ENCODE measurements at regions not wholly inside any gene's neighbourhood (a gene's known extent, or its start where the extent isn't known, plus 50 kb on each side); places are given as distances from the start of the nearest gene placed in this dataset.

DNA sequence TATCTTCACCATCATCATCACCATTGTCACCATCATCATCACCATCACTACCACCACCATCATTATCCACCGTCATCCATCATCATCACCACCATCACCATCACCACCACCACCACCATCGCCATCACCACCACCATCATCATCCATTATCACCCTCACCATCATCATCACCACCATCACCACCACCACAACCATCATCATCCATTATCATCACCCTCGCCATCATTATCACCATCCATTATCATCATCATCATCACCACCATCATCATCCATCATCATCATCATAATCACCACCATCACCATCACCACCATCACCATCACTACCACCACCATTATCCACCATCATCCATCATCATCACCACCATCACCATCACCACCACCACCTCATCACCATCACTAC lies 95.6 kb downstream of the C16orf95 start:
- no peak overlapping the region for H3K4me3 Mint-ChIP-seq
- ATAC-seq (replicated peaks; ENCODE audit: extremely low read depth, poor library complexity, severe bottlenecking): no peak

DNA sequence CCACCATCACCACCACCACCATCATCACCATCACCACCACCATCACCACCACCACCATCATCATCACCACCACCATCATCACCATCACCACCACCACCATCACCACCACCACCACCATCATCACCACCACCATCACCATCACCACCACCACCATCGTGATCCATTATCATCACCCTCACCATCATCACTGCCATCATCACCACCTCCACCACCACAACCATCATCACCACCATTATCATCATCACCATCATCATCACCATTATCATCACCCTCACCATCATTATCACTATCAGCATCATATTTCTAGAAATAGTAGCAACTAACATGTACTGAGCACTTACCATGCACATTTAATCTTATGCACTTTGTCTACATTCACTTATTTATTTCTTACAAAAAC lies 94.9 kb downstream of the C16orf95 start:
- no peaks in the 10 kb centered on the region for H3K9me3 Mint-ChIP-seq
- no peaks in the 10 kb centered on the region for H3K27me3 Mint-ChIP-seq
- DNase-seq (ENCODE audit: low spot score in 2 of 2) (no peak), ATAC-seq (replicated peaks; ENCODE audit: extremely low read depth, poor library complexity, severe bottlenecking) (no peak)
- H3K36me3 Mint-ChIP-seq (ENCODE audit: insufficient read depth): no peaks in the 10 kb centered on the region
- no peaks in the 10 kb centered on the region for H3K4me1 Mint-ChIP-seq
- H3K4me3 Mint-ChIP-seq: no peak overlapping the region
- no peak overlapping the region for H3K27ac Mint-ChIP-seq (ENCODE audit: low read depth)

More for the DNA sequence above, 95.6 kb downstream of the C16orf95 start:
- Mint-ChIP-seq H3K27ac (ENCODE audit: low read depth) (no peak overlapping the region), H3K36me3 (ENCODE audit: insufficient read depth) (no peaks in the 10 kb centered on the region), H3K9me3 (no peaks in the 10 kb centered on the region), H3K27me3 (no peaks in the 10 kb centered on the region), H3K4me1 (no peaks in the 10 kb centered on the region)
- no peak for DNase-seq (ENCODE audit: low spot score in 2 of 2)

DNA sequence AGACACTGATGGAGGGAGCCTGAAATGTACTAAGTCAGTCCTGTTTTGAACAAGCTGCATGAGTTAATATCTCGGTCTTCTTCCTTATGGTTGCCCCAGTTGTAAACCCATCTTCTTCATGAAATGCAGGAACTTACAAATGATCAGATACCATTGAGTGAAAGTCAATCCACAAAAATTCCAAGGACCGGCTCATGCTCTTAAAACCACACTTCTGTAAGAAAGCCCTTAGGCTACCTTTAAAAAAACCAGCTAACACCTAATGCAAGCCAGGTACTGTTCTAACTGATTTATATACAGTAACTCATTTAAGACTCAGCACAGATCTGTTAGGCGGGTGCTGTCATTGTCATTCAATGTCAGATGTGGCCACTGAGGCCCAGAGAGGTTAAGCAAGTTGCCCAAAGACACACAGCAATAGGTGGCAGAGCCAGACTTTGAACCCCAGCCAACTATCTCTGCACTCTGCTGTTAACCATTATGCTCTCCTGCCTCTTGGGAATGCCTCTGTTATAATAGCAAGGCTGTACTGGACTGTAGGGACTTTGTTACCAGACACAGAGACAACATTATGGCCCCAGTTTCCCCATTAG lies 93.4 kb downstream of the C16orf95 start:
- Mint-ChIP-seq H3K4me3 (no peak overlapping the region), H3K36me3 (ENCODE audit: insufficient read depth) (no peaks in the 10 kb centered on the region), H3K4me1 (no peaks in the 10 kb centered on the region), H3K27me3 (no peaks in the 10 kb centered on the region), H3K27ac (ENCODE audit: low read depth) (no peak overlapping the region), H3K9me3 (no peaks in the 10 kb centered on the region)
- DNase-seq (ENCODE audit: low spot score in 2 of 2) (no peak), ATAC-seq (replicated peaks; ENCODE audit: extremely low read depth, poor library complexity, severe bottlenecking) (no peak)

DNA sequence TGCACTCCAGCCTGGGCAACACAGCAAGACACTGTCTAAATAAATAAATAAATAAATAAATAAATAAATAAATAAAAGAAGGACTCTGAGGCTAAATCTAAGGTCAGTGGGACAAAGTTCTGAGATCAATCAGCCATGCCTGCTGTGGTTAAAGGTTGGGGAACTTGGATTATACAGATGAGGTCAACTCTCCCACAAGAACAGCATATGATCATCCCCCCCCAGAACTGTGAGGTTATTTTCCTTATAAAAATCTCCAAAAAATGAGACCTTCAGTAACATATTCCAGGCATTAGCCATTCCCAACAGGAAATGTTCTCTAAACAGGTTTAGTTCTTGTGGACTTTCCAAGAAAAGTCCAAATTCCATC lies 90.3 kb downstream of the C16orf95 start:
- H3K9me3 Mint-ChIP-seq: no peaks in the 10 kb centered on the region
- peaks cover 16% of the 10 kb centered on the region for H3K27me3 Mint-ChIP-seq
- no peaks in the 10 kb centered on the region for H3K36me3 Mint-ChIP-seq (ENCODE audit: insufficient read depth)
- no peak overlapping the region for H3K4me3 Mint-ChIP-seq
- H3K4me1 Mint-ChIP-seq: no peaks in the 10 kb centered on the region
- no peak overlapping the region for H3K27ac Mint-ChIP-seq (ENCODE audit: low read depth)
- no peak for ATAC-seq (replicated peaks; ENCODE audit: extremely low read depth, poor library complexity, severe bottlenecking)
- no peak for DNase-seq (ENCODE audit: low spot score in 2 of 2)

DNA sequence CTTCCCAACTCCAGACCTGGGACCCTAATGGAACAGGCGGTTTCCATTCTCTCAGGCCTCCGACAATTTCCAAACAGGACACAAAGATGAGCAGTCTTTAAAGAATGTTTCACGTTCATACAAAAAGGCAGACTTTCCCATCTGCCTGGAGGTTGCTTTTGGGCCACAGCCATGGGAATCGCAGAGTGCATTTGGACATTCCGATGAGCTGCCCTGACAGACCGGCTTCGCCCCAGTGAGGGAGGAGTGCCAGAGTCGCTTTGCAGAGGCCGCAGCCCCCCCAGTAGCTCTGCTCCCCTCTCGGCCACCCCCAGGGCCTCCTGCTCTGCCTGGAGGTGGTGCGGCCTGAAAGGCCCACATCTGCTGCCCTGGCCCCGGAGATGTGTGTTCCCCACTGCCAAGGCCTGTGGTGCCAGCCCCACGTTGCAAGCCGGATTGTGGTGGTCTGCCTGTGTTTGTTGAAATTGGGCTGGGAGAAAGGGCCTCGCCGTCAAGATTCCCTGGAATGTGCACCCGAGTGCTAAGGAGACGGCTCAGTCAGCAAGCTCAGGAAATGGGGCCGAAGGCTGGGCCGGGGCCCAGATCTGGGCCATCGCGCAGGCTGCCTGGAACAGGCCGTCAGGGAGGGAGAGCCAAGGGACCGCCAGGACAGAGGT lies 89.8 kb downstream of the C16orf95 start:
- no peaks in the 10 kb centered on the region for H3K4me1 Mint-ChIP-seq
- H3K27ac Mint-ChIP-seq (ENCODE audit: low read depth): no peak overlapping the region
- H3K4me3 Mint-ChIP-seq: no peak overlapping the region
- DNase-seq (ENCODE audit: low spot score in 2 of 2): no peak
- ATAC-seq (replicated peaks; ENCODE audit: extremely low read depth, poor library complexity, severe bottlenecking): no peak
- peaks cover 16% of the 10 kb centered on the region for H3K27me3 Mint-ChIP-seq
- no peaks in the 10 kb centered on the region for H3K36me3 Mint-ChIP-seq (ENCODE audit: insufficient read depth)
- no peaks in the 10 kb centered on the region for H3K9me3 Mint-ChIP-seq

DNA sequence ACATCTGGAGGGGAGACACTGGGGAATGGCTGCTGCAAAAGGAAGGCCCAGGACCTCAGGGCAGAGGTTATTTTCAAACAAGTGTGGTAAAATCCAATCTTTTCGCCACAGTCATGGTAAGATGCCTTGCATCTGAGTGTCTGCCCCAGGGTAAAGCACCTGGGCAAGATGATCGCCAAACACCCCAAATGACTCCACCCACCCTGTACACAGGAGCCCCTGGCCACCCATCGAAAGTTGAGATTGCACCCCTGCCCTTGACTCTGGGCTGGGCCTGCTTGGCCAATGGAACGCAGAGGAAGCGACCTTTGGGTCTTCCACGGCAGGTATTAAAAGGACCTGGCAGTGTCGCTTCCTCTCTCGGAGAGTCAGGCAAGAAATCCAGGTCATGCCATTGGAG lies 88.8 kb downstream of the C16orf95 start:
- Mint-ChIP-seq H3K4me3 (no peak overlapping the region), H3K4me1 (no peaks in the 10 kb centered on the region), H3K9me3 (no peaks in the 10 kb centered on the region), H3K27ac (ENCODE audit: low read depth) (no peak overlapping the region), H3K36me3 (ENCODE audit: insufficient read depth) (no peaks in the 10 kb centered on the region), H3K27me3 (peaks cover 16% of the 10 kb centered on the region)
- no peak for DNase-seq (ENCODE audit: low spot score in 2 of 2)
- ATAC-seq (replicated peaks; ENCODE audit: extremely low read depth, poor library complexity, severe bottlenecking): no peak

DNA sequence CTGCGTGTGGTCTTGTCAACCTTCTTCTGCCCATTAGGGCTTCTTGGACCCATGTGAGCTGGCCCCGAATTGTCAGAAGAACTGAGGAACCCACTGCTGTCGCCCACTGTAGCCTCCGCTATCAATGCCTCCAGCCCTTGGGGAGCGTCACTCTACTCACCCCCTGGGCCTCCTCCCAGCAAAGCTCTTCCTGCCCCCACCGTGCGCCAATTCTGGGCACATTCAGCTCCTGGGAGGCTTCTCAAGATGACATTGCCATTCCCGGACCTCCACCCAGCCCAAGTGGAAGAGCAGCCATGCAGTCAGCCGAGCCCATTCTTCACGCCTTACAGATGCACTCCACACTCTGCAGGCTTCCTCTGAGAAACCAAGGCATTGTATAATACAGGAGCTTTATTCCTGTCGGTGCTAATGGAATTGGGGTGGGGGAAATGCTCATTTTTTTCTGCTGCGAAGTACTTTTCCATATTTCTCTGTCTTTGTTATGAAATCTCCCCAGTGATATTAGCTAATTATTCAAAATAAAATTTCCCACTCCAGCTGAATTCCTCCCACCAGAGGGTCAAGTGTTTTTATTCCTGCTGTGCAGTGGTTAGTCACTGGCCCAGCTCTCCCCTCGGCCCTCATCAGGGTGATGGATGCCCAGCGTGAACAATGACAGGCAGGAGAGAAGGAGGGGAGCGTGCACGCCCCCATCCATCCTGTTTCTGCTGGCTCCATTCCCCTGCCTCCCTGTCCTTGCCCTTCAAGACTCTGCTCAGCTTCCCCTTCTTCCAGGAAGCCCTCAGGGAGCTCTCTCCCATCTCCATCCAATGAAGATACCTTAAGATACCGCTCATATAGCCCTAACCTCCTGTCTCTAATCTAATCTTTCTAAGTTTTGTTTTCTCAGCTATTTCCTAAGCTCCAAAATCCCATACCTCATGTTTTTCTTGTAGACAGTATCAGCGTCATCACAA lies 87.7 kb downstream of the C16orf95 start:
- Mint-ChIP-seq H3K27me3 (peaks cover 16% of the 10 kb centered on the region), H3K4me1 (no peaks in the 10 kb centered on the region), H3K27ac (ENCODE audit: low read depth) (no peak overlapping the region), H3K9me3 (no peaks in the 10 kb centered on the region), H3K36me3 (ENCODE audit: insufficient read depth) (no peaks in the 10 kb centered on the region), H3K4me3 (no peak overlapping the region)
- DNase-seq (ENCODE audit: low spot score in 2 of 2): no peak
- no peak for ATAC-seq (replicated peaks; ENCODE audit: extremely low read depth, poor library complexity, severe bottlenecking)

DNA sequence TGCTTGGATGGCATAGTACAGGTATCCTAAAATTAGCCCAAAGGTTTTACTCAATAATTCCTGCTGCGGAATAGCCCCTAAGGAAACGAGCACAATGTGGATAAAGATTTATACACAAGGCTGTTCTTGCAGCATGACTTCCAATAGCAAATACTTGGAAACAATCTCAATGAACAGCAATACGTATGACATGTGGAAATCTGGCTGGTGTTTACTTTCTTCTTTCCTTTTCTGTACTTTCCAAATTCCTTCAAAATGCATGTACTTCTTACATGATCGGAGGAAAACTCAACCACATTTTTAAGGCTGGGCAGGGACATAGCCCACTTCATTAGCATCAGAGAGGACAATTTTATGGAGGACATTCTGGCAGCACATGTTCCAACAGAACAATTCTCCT lies 86.6 kb downstream of the C16orf95 start:
- H3K27me3 Mint-ChIP-seq: peaks cover 20% of the 10 kb centered on the region
- H3K4me3 Mint-ChIP-seq: no peak overlapping the region
- no peaks in the 10 kb centered on the region for H3K36me3 Mint-ChIP-seq (ENCODE audit: insufficient read depth)
- H3K9me3 Mint-ChIP-seq: no peaks in the 10 kb centered on the region
- peaks cover 2% of the 10 kb centered on the region for H3K4me1 Mint-ChIP-seq
- DNase-seq (ENCODE audit: low spot score in 2 of 2) (no peak), ATAC-seq (replicated peaks; ENCODE audit: extremely low read depth, poor library complexity, severe bottlenecking) (no peak)
- no peak overlapping the region for H3K27ac Mint-ChIP-seq (ENCODE audit: low read depth)

DNA sequence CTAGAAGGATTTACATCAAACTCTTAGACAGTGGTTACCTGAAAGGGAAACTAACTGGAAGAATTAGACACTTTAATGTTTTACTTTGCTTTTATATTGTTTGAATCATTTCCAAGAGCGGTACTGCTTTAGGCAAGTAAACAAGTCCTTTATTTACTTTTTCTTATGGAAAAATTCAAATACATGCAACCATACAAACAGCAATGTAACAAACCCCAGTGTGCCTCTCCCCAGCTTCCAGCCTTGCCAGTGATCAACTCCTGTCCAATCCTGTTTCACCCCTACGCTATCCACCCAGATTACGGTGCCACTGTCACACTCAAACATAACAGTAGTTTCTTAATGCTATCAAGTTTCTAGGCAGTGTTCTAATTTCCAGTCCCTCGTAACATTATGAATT lies 85.9 kb downstream of the C16orf95 start:
- DNase-seq (ENCODE audit: low spot score in 2 of 2) (no peak), ATAC-seq (replicated peaks; ENCODE audit: extremely low read depth, poor library complexity, severe bottlenecking) (no peak)
- H3K4me3 Mint-ChIP-seq: no peak overlapping the region
- peaks cover 9% of the 10 kb centered on the region for H3K4me1 Mint-ChIP-seq
- H3K36me3 Mint-ChIP-seq (ENCODE audit: insufficient read depth): no peaks in the 10 kb centered on the region
- peaks cover 27% of the 10 kb centered on the region for H3K27me3 Mint-ChIP-seq
- H3K9me3 Mint-ChIP-seq: no peaks in the 10 kb centered on the region
- no peak overlapping the region for H3K27ac Mint-ChIP-seq (ENCODE audit: low read depth)

DNA sequence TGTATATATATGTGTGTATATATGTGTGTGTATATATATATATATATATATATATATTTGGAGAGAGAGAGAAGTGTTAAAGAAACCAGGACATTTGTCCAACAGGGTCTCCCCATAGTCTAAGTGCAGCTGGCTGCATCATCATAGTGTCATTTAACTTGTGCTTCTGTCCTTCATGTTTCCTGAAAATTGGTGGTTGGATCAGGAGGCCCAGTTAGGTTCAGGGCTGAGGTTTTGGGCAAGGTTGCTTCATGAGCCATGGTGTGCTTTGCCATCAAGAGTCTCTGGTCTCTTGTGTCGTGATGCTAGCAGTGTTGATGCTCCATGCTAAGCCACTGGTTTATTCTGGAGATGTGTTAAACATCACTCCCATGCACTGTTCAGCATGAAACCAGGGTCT lies 85.3 kb downstream of the C16orf95 start:
- Mint-ChIP-seq H3K27ac (ENCODE audit: low read depth) (no peak overlapping the region), H3K9me3 (no peaks in the 10 kb centered on the region), H3K4me3 (no peak overlapping the region), H3K27me3 (peaks cover 31% of the 10 kb centered on the region), H3K36me3 (ENCODE audit: insufficient read depth) (no peaks in the 10 kb centered on the region), H3K4me1 (peaks cover 13% of the 10 kb centered on the region)
- DNase-seq (ENCODE audit: low spot score in 2 of 2): no peak
- ATAC-seq (replicated peaks; ENCODE audit: extremely low read depth, poor library complexity, severe bottlenecking): no peak

DNA sequence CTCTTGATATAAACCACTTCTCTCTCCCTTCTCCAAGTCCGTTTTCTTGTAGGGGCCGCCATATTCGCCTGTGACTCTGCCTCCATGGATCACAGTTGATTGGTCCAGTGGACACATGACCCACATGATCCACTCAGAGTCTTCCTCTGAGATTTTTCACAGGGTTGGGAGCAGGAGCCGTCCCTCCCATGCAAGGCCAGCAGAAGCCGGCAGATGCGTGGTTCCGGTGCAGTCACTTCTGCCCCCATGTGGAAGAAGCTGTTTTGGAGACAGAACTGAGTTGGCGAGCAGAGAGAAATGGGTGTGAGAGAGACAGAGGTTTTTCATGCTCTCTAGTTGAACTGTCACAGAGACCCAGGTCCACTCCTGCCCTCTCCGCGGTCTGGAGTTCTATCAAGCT lies 83.3 kb downstream of the C16orf95 start:
- H3K9me3 Mint-ChIP-seq: no peaks in the 10 kb centered on the region
- peaks cover 13% of the 10 kb centered on the region for H3K4me1 Mint-ChIP-seq
- ATAC-seq (replicated peaks; ENCODE audit: extremely low read depth, poor library complexity, severe bottlenecking) (no peak), DNase-seq (ENCODE audit: low spot score in 2 of 2) (no peak)
- no peaks in the 10 kb centered on the region for H3K36me3 Mint-ChIP-seq (ENCODE audit: insufficient read depth)
- H3K27ac Mint-ChIP-seq (ENCODE audit: low read depth): no peak overlapping the region
- H3K4me3 Mint-ChIP-seq: no peak overlapping the region
- H3K27me3 Mint-ChIP-seq: peaks cover 30% of the 10 kb centered on the region

DNA sequence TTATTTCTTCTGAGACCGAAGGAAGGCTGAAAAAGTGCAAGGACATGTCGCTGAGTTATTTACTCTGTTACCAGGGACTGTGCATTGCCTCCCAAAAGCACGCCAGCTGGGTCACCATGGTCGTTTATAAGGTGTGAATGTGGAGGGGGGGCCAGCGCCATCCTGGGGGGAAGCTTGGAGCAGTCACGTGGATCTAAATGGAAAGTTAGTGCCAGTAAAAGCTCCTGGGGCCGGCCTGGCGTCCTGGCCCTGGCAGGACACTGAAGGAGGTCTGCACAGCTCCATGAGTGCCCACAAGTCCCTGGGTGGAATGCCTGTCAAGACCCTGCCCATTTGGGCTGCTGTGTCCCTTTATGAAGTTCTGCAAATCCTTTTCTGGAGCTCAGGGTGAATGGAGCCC lies 82.6 kb downstream of the C16orf95 start:
- Mint-ChIP-seq H3K27me3 (peaks cover 24% of the 10 kb centered on the region), H3K4me1 (peaks cover 13% of the 10 kb centered on the region)

More for the DNA sequence above, 82.6 kb downstream of the C16orf95 start:
- ATAC-seq (replicated peaks; ENCODE audit: extremely low read depth, poor library complexity, severe bottlenecking) (no peak), DNase-seq (ENCODE audit: low spot score in 2 of 2) (no peak)
- Mint-ChIP-seq H3K9me3 (no peaks in the 10 kb centered on the region), H3K27ac (ENCODE audit: low read depth) (no peak overlapping the region), H3K4me3 (no peak overlapping the region), H3K36me3 (ENCODE audit: insufficient read depth) (no peaks in the 10 kb centered on the region)
